HEK293 (cell line): ENCODE measurements at regions not wholly inside any gene's neighbourhood (a gene's known extent, or its start where the extent isn't known, plus 50 kb on each side); places are given as distances from the start of the nearest gene placed in this dataset.

Experiments used
- BCL11A ChIP-seq: fragments of 450-650 bp; formaldehyde crosslinking; IDR thresholded peaks from 2 replicates; pipeline ENCODE4 v1.5.1; 2016; ENCODE audit warnings: low read depth, missing biosample characterization, missing genetic modification characterization
- HOXA7 ChIP-seq: sonication (generic); formaldehyde crosslinking; IDR thresholded peaks from 2 replicates; pipeline ENCODE4 v1.8.1; 2022; ENCODE audit warnings: missing genetic modification reagents, borderline replicate concordance
- HOXD13 ChIP-seq: sonication (generic); formaldehyde crosslinking; IDR thresholded peaks from 2 replicates; pipeline ENCODE4 v1.8.0; 2022; ENCODE audit warnings: missing genetic modification reagents, borderline replicate concordance
- KLF16 ChIP-seq: fragments of 450-650 bp; formaldehyde crosslinking; IDR thresholded peaks from 2 replicates; pipeline ENCODE4 v1.5.1; 2017; ENCODE audit warnings: missing biosample characterization, missing genetic modification characterization
- KLF7 ChIP-seq: fragments of 450-650 bp; formaldehyde crosslinking; IDR thresholded peaks from 2 replicates; pipeline ENCODE4 v1.5.1; 2016; ENCODE audit warnings: missing biosample characterization, missing genetic modification characterization, borderline replicate concordance
- KLF8 ChIP-seq: fragments of 450-650 bp; formaldehyde crosslinking; IDR thresholded peaks from 2 replicates; pipeline ENCODE4 v1.5.1; 2016; ENCODE audit warnings: missing biosample characterization, missing genetic modification characterization
- REPIN1 ChIP-seq: fragments of 450-650 bp; formaldehyde crosslinking; IDR thresholded peaks from 2 replicates; pipeline ENCODE4 v1.5.1; 2017; ENCODE audit warnings: missing biosample characterization, missing genetic modification characterization, low read depth
- SP3 ChIP-seq: fragments of 450-650 bp; formaldehyde crosslinking; IDR thresholded peaks from 2 replicates; pipeline ENCODE4 v1.5.1; 2016; ENCODE audit warnings: missing biosample characterization, missing genetic modification characterization
- ZBTB8A ChIP-seq: fragments of 450-650 bp; formaldehyde crosslinking; IDR thresholded peaks from 2 replicates; pipeline ENCODE4 v1.5.1; 2016; ENCODE audit warnings: missing biosample characterization, missing genetic modification characterization
- ZNF114 ChIP-seq: fragments of 450-650 bp; formaldehyde crosslinking; IDR thresholded peaks from 2 replicates; pipeline ENCODE4 v1.5.0; 2017; ENCODE audit warnings: missing biosample characterization, missing genetic modification characterization
- ZNF24 ChIP-seq: fragments of 450-650 bp; formaldehyde crosslinking; IDR thresholded peaks from 2 replicates; pipeline ENCODE4 v1.5.1; 2016; ENCODE audit warnings: missing biosample characterization, missing genetic modification characterization
- ZNF302 ChIP-seq: fragments of 450-650 bp; formaldehyde crosslinking; IDR thresholded peaks from 2 replicates; pipeline ENCODE4 v1.5.1; 2016; ENCODE audit warnings: missing biosample characterization, missing genetic modification characterization, low read depth
- ZNF571 ChIP-seq: fragments of 450-650 bp; formaldehyde crosslinking; IDR thresholded peaks from 2 replicates; pipeline ENCODE4 v1.5.0; 2017; ENCODE audit warnings: missing biosample characterization, missing genetic modification characterization
- ZNF621 ChIP-seq: fragments of 450-650 bp; formaldehyde crosslinking; IDR thresholded peaks from 2 replicates; pipeline ENCODE4 v1.5.1; 2017; ENCODE audit warnings: missing biosample characterization, missing genetic modification characterization
- ZNF670 ChIP-seq: fragments of 450-650 bp; formaldehyde crosslinking; IDR thresholded peaks from 2 replicates; pipeline ENCODE4 v1.5.1; 2016; ENCODE audit warnings: missing biosample characterization, missing genetic modification characterization, low read depth
- ZNF701 ChIP-seq: fragments of 450-650 bp; formaldehyde crosslinking; IDR thresholded peaks from 2 replicates; pipeline ENCODE4 v1.5.1; 2016; ENCODE audit warnings: missing biosample characterization, missing genetic modification characterization
- ZNF768 ChIP-seq: fragments of 450-650 bp; formaldehyde crosslinking; IDR thresholded peaks from 2 replicates; pipeline ENCODE4 v1.5.1; 2018; ENCODE audit warnings: missing biosample characterization, mild to moderate bottlenecking, missing genetic modification characterization
- ZNF776 ChIP-seq: fragments of 450-650 bp; formaldehyde crosslinking; IDR thresholded peaks from 2 replicates; pipeline ENCODE4 v1.5.0; 2017; ENCODE audit warnings: missing biosample characterization, missing genetic modification characterization, borderline replicate concordance
- ZNF791 ChIP-seq: fragments of 450-650 bp; formaldehyde crosslinking; IDR thresholded peaks from 2 replicates; pipeline ENCODE4 v1.5.1; 2016; ENCODE audit warnings: missing biosample characterization, missing genetic modification characterization
- ZNF830 ChIP-seq: fragments of 450-650 bp; IDR thresholded peaks from 2 replicates; pipeline ENCODE4 v1.5.0; 2018; ENCODE audit warnings: missing biosample characterization, missing genetic modification characterization, low read depth, mild to moderate bottlenecking, moderate library complexity
- ZSCAN23 ChIP-seq: fragments of 450-650 bp; formaldehyde crosslinking; IDR thresholded peaks from 2 replicates; pipeline ENCODE4 v1.5.1; 2016; ENCODE audit warnings: missing biosample characterization, missing genetic modification characterization
- TF ChIP-seq, protein P1 (sequence below): IDR thresholded peaks from 2 replicates; pipeline ENCODE4 v1.6.1; 2011; ENCODE audit warnings: mild to moderate bottlenecking, low read depth, low read length, borderline replicate concordance
- TF ChIP-seq, protein P2 (sequence below): fragments of 450-650 bp; formaldehyde crosslinking; IDR thresholded peaks from 2 replicates; pipeline ENCODE4 v1.5.1; 2016; ENCODE audit warnings: missing biosample characterization, missing genetic modification characterization
- TF ChIP-seq, protein P3 (sequence below): fragments of 450-650 bp; formaldehyde crosslinking; IDR thresholded peaks from 2 replicates; pipeline ENCODE4 v1.5.1; 2016; ENCODE audit warnings: missing biosample characterization, missing genetic modification characterization, borderline replicate concordance
- TF ChIP-seq, protein P4 (sequence below): fragments of 450-650 bp; formaldehyde crosslinking; IDR thresholded peaks from 2 replicates; pipeline ENCODE4 v1.5.1; 2016; ENCODE audit warnings: missing biosample characterization, missing genetic modification characterization
- TF ChIP-seq, protein P5 (sequence below): fragments of 450-650 bp; formaldehyde crosslinking; IDR thresholded peaks from 2 replicates; pipeline ENCODE4 v1.5.1; 2016; ENCODE audit warnings: missing biosample characterization, missing genetic modification characterization
- TF ChIP-seq, protein P6 (sequence below): fragments of 450-650 bp; formaldehyde crosslinking; IDR thresholded peaks from 2 replicates; pipeline ENCODE4 v1.5.1; 2016; ENCODE audit warnings: missing biosample characterization, missing genetic modification characterization

DNA sequence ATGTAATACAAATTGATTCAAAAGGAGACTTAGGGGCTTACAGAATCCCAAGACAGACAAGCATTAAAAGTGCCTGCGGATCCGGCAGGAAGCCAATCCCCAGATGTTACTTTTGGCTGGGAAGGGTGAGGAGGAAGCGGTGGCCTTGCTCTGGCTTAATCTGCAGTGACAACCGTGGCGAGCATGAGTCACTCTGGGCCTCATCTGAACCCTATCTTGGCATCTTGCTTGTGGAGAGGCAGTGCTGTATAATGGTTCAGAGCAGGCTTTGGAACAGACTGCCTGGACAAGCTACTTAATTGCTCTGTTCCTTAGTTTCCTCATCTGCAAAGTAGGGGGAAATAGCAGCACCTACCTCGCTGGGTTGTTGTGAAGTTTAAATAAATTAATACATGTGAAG is 74.1 kb downstream of the XCL2 start (continued):
- TF ChIP-seq, protein P1, sequence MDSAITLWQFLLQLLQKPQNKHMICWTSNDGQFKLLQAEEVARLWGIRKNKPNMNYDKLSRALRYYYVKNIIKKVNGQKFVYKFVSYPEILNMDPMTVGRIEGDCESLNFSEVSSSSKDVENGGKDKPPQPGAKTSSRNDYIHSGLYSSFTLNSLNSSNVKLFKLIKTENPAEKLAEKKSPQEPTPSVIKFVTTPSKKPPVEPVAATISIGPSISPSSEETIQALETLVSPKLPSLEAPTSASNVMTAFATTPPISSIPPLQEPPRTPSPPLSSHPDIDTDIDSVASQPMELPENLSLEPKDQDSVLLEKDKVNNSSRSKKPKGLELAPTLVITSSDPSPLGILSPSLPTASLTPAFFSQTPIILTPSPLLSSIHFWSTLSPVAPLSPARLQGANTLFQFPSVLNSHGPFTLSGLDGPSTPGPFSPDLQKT, result no peak
- TF ChIP-seq ZNF670 (tag by site-specific recombination) (no peak), ZSCAN23 (no peak), ZNF701 (tag by site-specific recombination) (no peak), ZBTB8A (tag by site-specific recombination) (no peak), ZNF791 (tag by site-specific recombination) (no peak), HOXA7 (CRISPR knock-in tag) (no peak), REPIN1 (tag by site-specific recombination) (no peak), ZNF571 (tag by site-specific recombination) (no peak), ZNF24 (peak; percentile 46; the same call in 1 of the 2 replicates), ZNF830 (tag by site-specific recombination) (no peak), ZNF768 (tag by site-specific recombination) (no peak), SP3 (no peak), KLF8 (no peak), BCL11A (tag by site-specific recombination) (no peak), ZNF114 (no peak), HOXD13 (CRISPR knock-in tag) (no peak), ZNF776 (tag by site-specific recombination) (no peak), ZNF621 (tag by site-specific recombination) (no peak), KLF7 (tag by site-specific recombination) (no peak), ZNF302 (tag by site-specific recombination) (no peak), KLF16 (tag by site-specific recombination) (no peak)
- TF ChIP-seq, protein P2, sequence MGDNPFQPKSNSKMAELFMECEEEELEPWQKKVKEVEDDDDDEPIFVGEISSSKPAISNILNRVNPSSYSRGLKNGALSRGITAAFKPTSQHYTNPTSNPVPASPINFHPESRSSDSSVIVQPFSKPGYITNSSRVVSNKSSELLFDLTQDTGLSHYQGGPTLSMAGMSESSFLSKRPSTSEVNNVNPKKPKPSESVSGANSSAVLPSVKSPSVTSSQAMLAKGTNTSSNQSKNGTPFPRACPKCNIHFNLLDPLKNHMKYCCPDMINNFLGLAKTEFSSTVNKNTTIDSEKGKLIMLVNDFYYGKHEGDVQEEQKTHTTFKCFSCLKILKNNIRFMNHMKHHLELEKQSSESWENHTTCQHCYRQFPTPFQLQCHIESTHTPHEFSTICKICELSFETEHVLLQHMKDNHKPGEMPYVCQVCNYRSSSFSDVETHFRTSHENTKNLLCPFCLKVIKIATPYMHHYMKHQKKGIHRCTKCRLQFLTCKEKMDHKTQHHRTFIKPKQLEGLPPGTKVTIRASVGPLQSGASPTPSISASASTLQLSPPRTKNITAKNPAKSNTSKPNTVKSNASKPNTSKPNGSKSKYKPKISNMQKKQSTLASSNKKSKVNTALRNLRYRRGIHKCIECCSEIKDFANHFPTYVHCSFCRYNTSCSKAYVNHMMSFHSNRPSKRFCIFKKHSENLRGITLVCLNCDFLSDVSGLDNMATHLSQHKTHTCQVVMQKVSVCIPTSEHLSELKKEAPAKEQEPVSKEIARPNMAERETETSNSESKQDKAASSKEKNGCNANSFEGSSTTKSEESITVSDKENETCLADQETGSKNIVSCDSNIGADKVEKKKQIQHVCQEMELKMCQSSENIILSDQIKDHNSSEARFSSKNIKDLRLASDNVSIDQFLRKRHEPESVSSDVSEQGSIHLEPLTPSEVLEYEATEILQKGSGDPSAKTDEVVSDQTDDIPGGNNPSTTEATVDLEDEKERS (tag by site-specific recombination), result no peak
- TF ChIP-seq, protein P3, sequence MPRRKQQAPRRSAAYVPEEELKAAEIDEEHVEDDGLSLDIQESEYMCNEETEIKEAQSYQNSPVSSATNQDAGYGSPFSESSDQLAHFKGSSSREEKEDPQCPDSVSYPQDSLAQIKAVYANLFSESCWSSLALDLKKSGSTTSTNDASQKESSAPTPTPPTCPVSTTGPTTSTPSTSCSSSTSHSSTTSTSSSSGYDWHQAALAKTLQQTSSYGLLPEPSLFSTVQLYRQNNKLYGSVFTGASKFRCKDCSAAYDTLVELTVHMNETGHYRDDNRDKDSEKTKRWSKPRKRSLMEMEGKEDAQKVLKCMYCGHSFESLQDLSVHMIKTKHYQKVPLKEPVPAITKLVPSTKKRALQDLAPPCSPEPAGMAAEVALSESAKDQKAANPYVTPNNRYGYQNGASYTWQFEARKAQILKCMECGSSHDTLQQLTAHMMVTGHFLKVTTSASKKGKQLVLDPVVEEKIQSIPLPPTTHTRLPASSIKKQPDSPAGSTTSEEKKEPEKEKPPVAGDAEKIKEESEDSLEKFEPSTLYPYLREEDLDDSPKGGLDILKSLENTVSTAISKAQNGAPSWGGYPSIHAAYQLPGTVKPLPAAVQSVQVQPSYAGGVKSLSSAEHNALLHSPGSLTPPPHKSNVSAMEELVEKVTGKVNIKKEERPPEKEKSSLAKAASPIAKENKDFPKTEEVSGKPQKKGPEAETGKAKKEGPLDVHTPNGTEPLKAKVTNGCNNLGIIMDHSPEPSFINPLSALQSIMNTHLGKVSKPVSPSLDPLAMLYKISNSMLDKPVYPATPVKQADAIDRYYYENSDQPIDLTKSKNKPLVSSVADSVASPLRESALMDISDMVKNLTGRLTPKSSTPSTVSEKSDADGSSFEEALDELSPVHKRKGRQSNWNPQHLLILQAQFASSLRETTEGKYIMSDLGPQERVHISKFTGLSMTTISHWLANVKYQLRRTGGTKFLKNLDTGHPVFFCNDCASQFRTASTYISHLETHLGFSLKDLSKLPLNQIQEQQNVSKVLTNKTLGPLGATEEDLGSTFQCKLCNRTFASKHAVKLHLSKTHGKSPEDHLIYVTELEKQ (tag by site-specific recombination), result no peak
- TF ChIP-seq, protein P4, sequence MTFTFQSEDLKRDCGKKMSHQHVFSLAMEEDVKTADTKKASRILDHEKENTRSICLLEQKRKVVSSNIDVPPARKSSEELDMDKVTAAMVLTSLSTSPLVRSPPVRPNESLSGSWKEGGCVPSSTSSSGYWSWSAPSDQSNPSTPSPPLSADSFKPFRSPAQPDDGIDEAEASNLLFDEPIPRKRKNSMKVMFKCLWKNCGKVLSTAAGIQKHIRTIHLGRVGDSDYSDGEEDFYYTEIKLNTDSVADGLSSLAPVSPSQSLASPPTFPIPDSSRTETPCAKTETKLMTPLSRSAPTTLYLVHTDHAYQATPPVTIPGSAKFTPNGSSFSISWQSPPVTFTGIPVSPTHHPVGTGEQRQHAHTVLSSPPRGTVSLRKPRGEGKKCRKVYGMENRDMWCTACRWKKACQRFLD, result no peak
- TF ChIP-seq, protein P5, sequence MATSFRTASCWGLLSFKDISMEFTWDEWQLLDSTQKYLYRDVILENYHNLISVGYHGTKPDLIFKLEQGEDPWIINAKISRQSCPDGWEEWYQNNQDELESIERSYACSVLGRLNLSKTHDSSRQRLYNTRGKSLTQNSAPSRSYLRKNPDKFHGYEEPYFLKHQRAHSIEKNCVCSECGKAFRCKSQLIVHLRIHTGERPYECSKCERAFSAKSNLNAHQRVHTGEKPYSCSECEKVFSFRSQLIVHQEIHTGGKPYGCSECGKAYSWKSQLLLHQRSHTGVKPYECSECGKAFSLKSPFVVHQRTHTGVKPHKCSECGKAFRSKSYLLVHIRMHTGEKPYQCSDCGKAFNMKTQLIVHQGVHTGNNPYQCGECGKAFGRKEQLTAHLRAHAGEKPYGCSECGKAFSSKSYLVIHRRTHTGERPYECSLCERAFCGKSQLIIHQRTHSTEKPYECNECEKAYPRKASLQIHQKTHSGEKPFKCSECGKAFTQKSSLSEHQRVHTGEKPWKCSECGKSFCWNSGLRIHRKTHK, result no peak
- TF ChIP-seq, protein P6, sequence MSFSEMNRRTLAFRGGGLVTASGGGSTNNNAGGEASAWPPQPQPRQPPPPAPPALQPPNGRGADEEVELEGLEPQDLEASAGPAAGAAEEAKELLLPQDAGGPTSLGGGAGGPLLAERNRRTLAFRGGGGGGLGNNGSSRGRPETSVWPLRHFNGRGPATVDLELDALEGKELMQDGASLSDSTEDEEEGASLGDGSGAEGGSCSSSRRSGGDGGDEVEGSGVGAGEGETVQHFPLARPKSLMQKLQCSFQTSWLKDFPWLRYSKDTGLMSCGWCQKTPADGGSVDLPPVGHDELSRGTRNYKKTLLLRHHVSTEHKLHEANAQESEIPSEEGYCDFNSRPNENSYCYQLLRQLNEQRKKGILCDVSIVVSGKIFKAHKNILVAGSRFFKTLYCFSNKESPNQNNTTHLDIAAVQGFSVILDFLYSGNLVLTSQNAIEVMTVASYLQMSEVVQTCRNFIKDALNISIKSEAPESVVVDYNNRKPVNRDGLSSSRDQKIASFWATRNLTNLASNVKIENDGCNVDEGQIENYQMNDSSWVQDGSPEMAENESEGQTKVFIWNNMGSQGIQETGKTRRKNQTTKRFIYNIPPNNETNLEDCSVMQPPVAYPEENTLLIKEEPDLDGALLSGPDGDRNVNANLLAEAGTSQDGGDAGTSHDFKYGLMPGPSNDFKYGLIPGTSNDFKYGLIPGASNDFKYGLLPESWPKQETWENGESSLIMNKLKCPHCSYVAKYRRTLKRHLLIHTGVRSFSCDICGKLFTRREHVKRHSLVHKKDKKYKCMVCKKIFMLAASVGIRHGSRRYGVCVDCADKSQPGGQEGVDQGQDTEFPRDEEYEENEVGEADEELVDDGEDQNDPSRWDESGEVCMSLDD (tag by site-specific recombination), result no peak
